Ovary (tissue), 7 donors: ENCODE measurements at regions not wholly inside any gene's neighbourhood (a gene's known extent, or its start where the extent isn't known, plus 50 kb on each side); places are given as distances from the start of the nearest gene placed in this dataset.

Source experiments
- DNase-seq, 5 donors: peaks; one replicate each; pipeline ENCODE4 v3.0.0-alpha.2; 2019 to 2020
- H3K27ac ChIP-seq, 2 donors: fragments of 200-600 bp; one replicate each; pipeline versions ENCODE4 v1.5.1 to v1.8.0; 2019 to 2022
- H3K27me3 ChIP-seq: fragments of 200-600 bp; one replicate; pipeline ENCODE4 v1.8.0; 2022
- H3K36me3 ChIP-seq: fragments of 200-600 bp; sonication (generic); one replicate; pipeline ENCODE4 v1.5.1; 2019
- H3K4me1 ChIP-seq: one replicate; pipeline ENCODE4 v1.8.1; 2013; ENCODE audit warnings: mild to moderate bottlenecking, moderate library complexity; ENCODE audit not compliant: insufficient read depth
- H3K4me3 ChIP-seq: fragments of 200-600 bp; sonication (generic); one replicate; pipeline ENCODE4 v1.5.1; 2017
- H3K9me3 ChIP-seq, 2 donors: fragments of 200-600 bp in 1 of 2; sonication (generic) in 1 of 2; one replicate each; pipeline versions ENCODE4 v1.5.1 to v1.8.1; 2013 to 2019; ENCODE audit warnings: mild to moderate bottlenecking in 1 of 2, moderate library complexity in 1 of 2
- EP300 ChIP-seq: sonication (generic); formaldehyde crosslinking; IDR thresholded peaks from one replicate; pipeline ENCODE4 v1.6.1; 2017; ENCODE audit warnings: antibody characterized with exemption
- POLR2A ChIP-seq: fragments of 450-650 bp; IDR thresholded peaks from one replicate; pipeline ENCODE4 v1.6.1; 2017; ENCODE audit warnings: antibody characterized with exemption, mild to moderate bottlenecking, moderate library complexity
- WGBS, 3 donors: extraction: QIAGEN DNeasy Blood & Tissue Kit in 1 of 3; methylation state at CpG; one replicate each; pipeline versions ENCODE4 v1.1.5 to v1.1.7; 2013 to 2017; 5-methylcytosine and 5-hydroxymethylcytosine counted together
- intact Hi-C, 4 donors: fragments of 100-400 bp; cut with DNase I; formaldehyde crosslinking; loops; one replicate each; pipeline versions ENCODE4 v1.11.0 to v1.15.1; 2022 to 2023
- TF ChIP-seq, protein P1 (sequence below), 3 donors: fragments of 450-650 bp in 2 of 3; fragments of 200-600 bp in 1 of 3; IDR thresholded peaks; one replicate each; pipeline versions ENCODE4 v1.5.1 to v1.8.0; 2016 to 2022; ENCODE audit warnings: antibody characterized with exemption in 3 of 3, mild to moderate bottlenecking in 1 of 3
- donor health status: DM: no; HTN: no; CAD: no; lungs with moderate emphysema.
- donor health status: DM: no; HTN: no; CAD: no.
- donor health status: Bipolar disorder and iron deficiency.
- donor health status: DM: no; HTN: no; CAD: no.
- donor health status: DM: yes; HTN: yes; CAD: no.

GRCh38 chr10:90041585-90041984 is 340.2 kb downstream of the KIF20B start:
- H3K27ac ChIP-seq: no peak overlapping the region
- no peaks in the 10 kb centered on the region for H3K36me3 ChIP-seq
- no peak for TF ChIP-seq POLR2A
- no peaks in the 10 kb centered on the region for H3K9me3 ChIP-seq
- no peaks in the 10 kb centered on the region for H3K27me3 ChIP-seq
- WGBS, 3 donors: 72 to 85% (median 79%) methylated on average over 4 of the region's 4 CpGs
- intact Hi-C loops: no loop called here
- no peak for DNase-seq
- no peak overlapping the region for H3K4me3 ChIP-seq
- H3K4me1 ChIP-seq: no peaks in the 10 kb centered on the region

DNA sequence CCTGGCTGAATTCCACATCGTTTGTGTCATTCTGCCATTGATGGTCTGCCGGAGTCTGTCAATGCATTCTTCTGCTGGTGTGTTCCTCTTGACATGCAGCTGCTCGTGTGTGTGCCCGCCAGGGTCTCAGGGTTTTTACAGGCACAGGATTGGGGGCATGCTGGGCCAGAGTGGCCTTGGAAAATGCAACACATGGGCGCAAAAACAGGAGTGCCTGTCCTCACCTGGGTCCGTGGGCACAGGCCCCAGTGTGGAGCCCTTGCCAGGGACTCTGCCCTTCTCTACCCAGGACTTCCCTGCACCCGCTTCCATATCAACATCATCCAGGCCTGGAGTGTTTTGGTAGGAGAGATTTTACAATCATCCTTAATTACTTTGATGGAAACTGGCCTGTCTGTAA is 340.7 kb downstream of the KIF20B start:
- TF ChIP-seq, protein P1, sequence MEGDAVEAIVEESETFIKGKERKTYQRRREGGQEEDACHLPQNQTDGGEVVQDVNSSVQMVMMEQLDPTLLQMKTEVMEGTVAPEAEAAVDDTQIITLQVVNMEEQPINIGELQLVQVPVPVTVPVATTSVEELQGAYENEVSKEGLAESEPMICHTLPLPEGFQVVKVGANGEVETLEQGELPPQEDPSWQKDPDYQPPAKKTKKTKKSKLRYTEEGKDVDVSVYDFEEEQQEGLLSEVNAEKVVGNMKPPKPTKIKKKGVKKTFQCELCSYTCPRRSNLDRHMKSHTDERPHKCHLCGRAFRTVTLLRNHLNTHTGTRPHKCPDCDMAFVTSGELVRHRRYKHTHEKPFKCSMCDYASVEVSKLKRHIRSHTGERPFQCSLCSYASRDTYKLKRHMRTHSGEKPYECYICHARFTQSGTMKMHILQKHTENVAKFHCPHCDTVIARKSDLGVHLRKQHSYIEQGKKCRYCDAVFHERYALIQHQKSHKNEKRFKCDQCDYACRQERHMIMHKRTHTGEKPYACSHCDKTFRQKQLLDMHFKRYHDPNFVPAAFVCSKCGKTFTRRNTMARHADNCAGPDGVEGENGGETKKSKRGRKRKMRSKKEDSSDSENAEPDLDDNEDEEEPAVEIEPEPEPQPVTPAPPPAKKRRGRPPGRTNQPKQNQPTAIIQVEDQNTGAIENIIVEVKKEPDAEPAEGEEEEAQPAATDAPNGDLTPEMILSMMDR (IDR thresholded peaks at IDR 0.05): no peak
- TF ChIP-seq POLR2A: no peak
- no peak for TF ChIP-seq EP300
- H3K27me3 ChIP-seq: no peaks in the 10 kb centered on the region
- H3K36me3 ChIP-seq: no peaks in the 10 kb centered on the region
- no peaks in the 10 kb centered on the region for H3K9me3 ChIP-seq
- H3K27ac ChIP-seq: no peak overlapping the region
- DNase-seq: no peak
- H3K4me1 ChIP-seq: no peaks in the 10 kb centered on the region
- intact Hi-C loops: no loop called here
- no peak overlapping the region for H3K4me3 ChIP-seq
- WGBS, 3 donors: 60 to 82% (median 61%) methylated on average over 6 to 7 of the region's 7 CpGs

DNA sequence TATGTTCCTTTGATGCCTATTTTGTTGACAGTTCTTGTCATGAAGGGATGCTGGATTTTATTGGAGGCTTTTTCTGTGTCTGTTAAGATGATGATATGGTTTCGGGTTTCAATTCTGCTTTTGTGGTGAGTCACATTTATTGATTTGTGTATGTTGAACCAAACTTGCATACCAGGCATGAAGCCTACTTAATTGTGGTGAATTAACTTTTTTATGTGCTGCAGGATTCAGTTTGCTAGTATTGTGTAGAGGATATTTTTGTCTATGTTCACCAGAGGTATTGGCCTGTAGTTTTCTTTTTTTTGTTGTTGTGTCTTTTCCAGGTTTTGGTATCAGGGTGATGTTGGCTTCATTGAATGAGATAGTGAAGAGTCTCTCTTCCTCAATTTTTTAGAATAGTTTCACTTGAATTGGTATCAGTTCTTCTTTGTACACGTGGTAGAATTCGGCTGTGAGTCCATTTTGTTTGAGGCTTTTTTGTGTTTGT is 345.9 kb downstream of the KIF20B start:
- Histone ChIP-seq H3K27me3 (no peaks in the 10 kb centered on the region), H3K4me1 (no peaks in the 10 kb centered on the region), H3K27ac (no peak overlapping the region), H3K9me3 (no peaks in the 10 kb centered on the region), H3K4me3 (no peak overlapping the region), H3K36me3 (no peaks in the 10 kb centered on the region)
- WGBS, 3 donors: 75 to 84% (median 84%) methylated on average over 3 of the region's 3 CpGs
- no peak for DNase-seq
- intact Hi-C loops: no loop called here
- TF ChIP-seq EP300: no peak
- TF ChIP-seq, protein P1 (IDR thresholded peaks at IDR 0.05): no peak
- TF ChIP-seq POLR2A: no peak

GRCh38 chr10:90051053-90051452 is 349.7 kb downstream of the KIF20B start:
- intact Hi-C loops: no loop called here
- no peak for DNase-seq
- no peaks in the 10 kb centered on the region for H3K27me3 ChIP-seq
- no peak overlapping the region for H3K4me3 ChIP-seq
- H3K9me3 ChIP-seq: no peaks in the 10 kb centered on the region
- H3K27ac ChIP-seq: no peak overlapping the region
- no peaks in the 10 kb centered on the region for H3K36me3 ChIP-seq
- H3K4me1 ChIP-seq: no peaks in the 10 kb centered on the region
- TF ChIP-seq, protein P1 (IDR thresholded peaks at IDR 0.05): no peak
- TF ChIP-seq EP300: no peak
- TF ChIP-seq POLR2A: no peak

GRCh38 chr10:90051474-90051873 is 350.1 kb downstream of the KIF20B start:
- Histone ChIP-seq H3K27ac (no peak overlapping the region), H3K4me1 (no peaks in the 10 kb centered on the region), H3K36me3 (no peaks in the 10 kb centered on the region), H3K4me3 (no peak overlapping the region), H3K27me3 (no peaks in the 10 kb centered on the region), H3K9me3 (no peaks in the 10 kb centered on the region)
- intact Hi-C loops: no loop called here
- no peak for DNase-seq
- TF ChIP-seq, protein P1 (IDR thresholded peaks at IDR 0.05): no peak
- TF ChIP-seq POLR2A: no peak
- TF ChIP-seq EP300: no peak
